Fibroblast of lung (primary cell): ENCODE measurements at regions not wholly inside any gene's neighbourhood (a gene's known extent, or its start where the extent isn't known, plus 50 kb on each side); places are given as distances from the start of the nearest gene placed in this dataset.

ENCODE experiments used
- EZH2 ChIP-seq: IDR thresholded peaks from 2 replicates; pipeline ENCODE4 v1.5.1; 2012; ENCODE audit warnings: low read length, control low read depth, mild to moderate bottlenecking; ENCODE audit errors: missing control alignments
- TF ChIP-seq, protein P1 (sequence below), 2 donors: IDR thresholded peaks in 1 of 2; conservative IDR thresholded peaks in 1 of 2; 1 replicate in 1 of 2; 2 replicates in 1 of 2; pipeline ENCODE4 v1.5.1; 2011 to 2012; ENCODE audit warnings: low read length in 2 of 2, control low read depth in 1 of 2, inconsistent platforms in 1 of 2, low read depth in 1 of 2, mild to moderate bottlenecking in 1 of 2

DNA sequence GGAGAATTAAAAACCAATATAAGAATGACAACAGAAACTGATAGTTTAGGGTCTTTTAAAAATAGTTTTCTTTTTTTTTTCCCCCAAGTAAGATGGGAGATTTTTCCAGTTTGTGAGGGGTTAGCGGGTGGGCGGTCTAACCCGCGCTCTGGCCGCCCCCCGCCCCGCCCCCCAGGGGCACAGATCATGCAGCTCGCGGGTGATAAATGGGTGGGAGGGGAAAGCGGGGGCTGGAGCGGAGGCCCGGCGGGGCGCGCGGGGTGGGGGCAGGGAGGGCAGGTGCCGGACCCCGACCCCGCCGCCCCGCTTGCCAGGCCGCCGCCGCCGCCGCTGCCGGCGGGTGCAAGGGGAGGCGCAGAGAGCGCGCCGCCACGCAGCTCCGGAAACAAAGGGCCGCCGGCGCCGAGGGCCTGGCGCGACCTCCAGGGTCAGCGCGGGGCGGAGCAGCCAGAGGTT lies 60.1 kb upstream of the GSE1 start:
- TF ChIP-seq, protein P1, sequence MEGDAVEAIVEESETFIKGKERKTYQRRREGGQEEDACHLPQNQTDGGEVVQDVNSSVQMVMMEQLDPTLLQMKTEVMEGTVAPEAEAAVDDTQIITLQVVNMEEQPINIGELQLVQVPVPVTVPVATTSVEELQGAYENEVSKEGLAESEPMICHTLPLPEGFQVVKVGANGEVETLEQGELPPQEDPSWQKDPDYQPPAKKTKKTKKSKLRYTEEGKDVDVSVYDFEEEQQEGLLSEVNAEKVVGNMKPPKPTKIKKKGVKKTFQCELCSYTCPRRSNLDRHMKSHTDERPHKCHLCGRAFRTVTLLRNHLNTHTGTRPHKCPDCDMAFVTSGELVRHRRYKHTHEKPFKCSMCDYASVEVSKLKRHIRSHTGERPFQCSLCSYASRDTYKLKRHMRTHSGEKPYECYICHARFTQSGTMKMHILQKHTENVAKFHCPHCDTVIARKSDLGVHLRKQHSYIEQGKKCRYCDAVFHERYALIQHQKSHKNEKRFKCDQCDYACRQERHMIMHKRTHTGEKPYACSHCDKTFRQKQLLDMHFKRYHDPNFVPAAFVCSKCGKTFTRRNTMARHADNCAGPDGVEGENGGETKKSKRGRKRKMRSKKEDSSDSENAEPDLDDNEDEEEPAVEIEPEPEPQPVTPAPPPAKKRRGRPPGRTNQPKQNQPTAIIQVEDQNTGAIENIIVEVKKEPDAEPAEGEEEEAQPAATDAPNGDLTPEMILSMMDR (conservative IDR thresholded peaks at IDR 0.05 in 1 of 2, IDR thresholded peaks at IDR 0.05 in 1 of 2; ENCODE audit: low read depth in 1 of 2, low read length in 2 of 2) = no peak
- TF ChIP-seq EZH2 = no peak
